GM18951 (cell line): ENCODE measurements at regions not wholly inside any gene's neighbourhood (a gene's known extent, or its start where the extent isn't known, plus 50 kb on each side); places are given as distances from the start of the nearest gene placed in this dataset.

Experiments
- POLR2A ChIP-seq: IDR thresholded peaks from 4 replicates; pipeline ENCODE4 v1.6.1; 2011; ENCODE audit warnings: mild to moderate bottlenecking; ENCODE audit not compliant: insufficient read length, insufficient read depth; ENCODE audit errors: extremely low read depth
- in situ Hi-C: fragments of 300-500 bp; cut with MboI; formaldehyde crosslinking; loops from one replicate; pipeline ENCODE4 v1.12.0; 2022; ENCODE audit warnings: low sequenced_read_pairs, mixed read lengths, inconsistent platforms; ENCODE audit not compliant: unreplicated experiment

GRCh38 chr1:201746156-201746555 is 82.8 kb upstream of the IPO9 start:
- TF ChIP-seq POLR2A = no peak
- in situ Hi-C loops = no loop called here

- in situ Hi-C loops = no loop called here
- TF ChIP-seq POLR2A = no peak
Observed at GRCh38 chr1:201747261-201747660, 81.7 kb upstream of the IPO9 start.

- TF ChIP-seq POLR2A = no peak
- in situ Hi-C loops = no loop called here
Observed at GRCh38 chr1:201748335-201748734, 80.6 kb upstream of the IPO9 start.

- in situ Hi-C loops = no loop called here
Observed at GRCh38 chr1:201749059-201749690, 79.8 kb upstream of the IPO9 start.

GRCh38 chr1:201750120-201750519 is 78.8 kb upstream of the IPO9 start:
- TF ChIP-seq POLR2A = no peak
- in situ Hi-C loops = no loop called here

More at GRCh38 chr1:201749059-201749690, 79.8 kb upstream of the IPO9 start:
- TF ChIP-seq POLR2A = no peak

GRCh38 chr1:201750934-201751333 is 78.0 kb upstream of the IPO9 start:
- no peak for TF ChIP-seq POLR2A
- in situ Hi-C loops = no loop called here

GRCh38 chr1:201751872-201752271 is 77.1 kb upstream of the IPO9 start:
- in situ Hi-C loops = no loop called here
- no peak for TF ChIP-seq POLR2A

- no peak for TF ChIP-seq POLR2A
- in situ Hi-C loops = no loop called here
Observed at GRCh38 chr1:201752333-201752732, 76.6 kb upstream of the IPO9 start.

GRCh38 chr1:201753492-201753891 is 75.5 kb upstream of the IPO9 start:
- in situ Hi-C loops = no loop called here
- no peak for TF ChIP-seq POLR2A

GRCh38 chr1:201754353-201754752 is 74.6 kb upstream of the IPO9 start:
- in situ Hi-C loops = no loop called here
- no peak for TF ChIP-seq POLR2A

- TF ChIP-seq POLR2A = no peak
- in situ Hi-C loops = no loop called here
Observed at GRCh38 chr1:201755200-201755599, 73.8 kb upstream of the IPO9 start.

GRCh38 chr1:201756406-201756805 is 72.6 kb upstream of the IPO9 start:
- TF ChIP-seq POLR2A = no peak
- in situ Hi-C loops = no loop called here

- no peak for TF ChIP-seq POLR2A
- in situ Hi-C loops = no loop called here
Observed at GRCh38 chr1:201758499-201759050, 70.4 kb upstream of the IPO9 start.

- no peak for TF ChIP-seq POLR2A
- in situ Hi-C loops = no loop called here
Observed at GRCh38 chr1:201759194-201759815, 69.7 kb upstream of the IPO9 start.
